SK-N-MC (cell line): ENCODE measurements at regions not wholly inside any gene's neighbourhood (a gene's known extent, or its start where the extent isn't known, plus 50 kb on each side); places are given as distances from the start of the nearest gene placed in this dataset.

ENCODE experiments used
- EZH2 ChIP-seq: fragments of 200-600 bp; sonication (generic); IDR thresholded peaks from one replicate; pipeline ENCODE4 v1.6.1; 2017; ENCODE audit warnings: antibody characterized with exemption
- FOXP2 ChIP-seq: optimal IDR thresholded peaks from 2 replicates; pipeline ENCODE3; 2011; ENCODE audit warnings: mild to moderate bottlenecking, moderate library complexity; ENCODE audit not compliant: insufficient read depth; ENCODE audit errors: extremely low read length, control extremely low read depth
- POLR2AphosphoS5 ChIP-seq: IDR thresholded peaks from 2 replicates; pipeline ENCODE4 v1.6.1; 2012; ENCODE audit warnings: mild to moderate bottlenecking, low read depth, low read length, borderline replicate concordance

DNA sequence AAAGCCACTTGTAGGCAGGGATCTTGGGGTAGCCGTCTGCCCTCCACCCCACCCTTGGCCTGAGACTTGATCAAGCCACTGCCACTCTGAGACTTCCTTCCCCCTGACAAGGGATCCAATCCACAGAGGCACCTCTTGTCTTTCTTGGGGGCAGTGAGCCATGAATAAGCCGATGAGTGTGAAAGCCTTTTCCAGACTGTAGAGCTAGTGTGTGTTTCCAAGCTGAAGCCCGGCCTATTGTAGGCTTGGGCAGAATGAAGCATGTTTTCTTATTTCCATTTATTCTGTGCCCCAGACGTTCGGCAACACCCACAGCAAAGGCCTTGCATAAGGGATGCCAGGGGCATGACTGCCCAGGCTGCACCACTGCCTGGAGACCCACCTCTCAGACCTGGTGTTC, 991.6 kb downstream of the BCL11B start:
- no peak for TF ChIP-seq POLR2AphosphoS5
- no peak for TF ChIP-seq EZH2
- TF ChIP-seq FOXP2: no peak
